GM19395 (cell line): ENCODE measurements at regions not wholly inside any gene's neighbourhood (a gene's known extent, or its start where the extent isn't known, plus 50 kb on each side); places are given as distances from the start of the nearest gene placed in this dataset.

Experiments
- ATAC-seq: cut with Tn5 transposase; IDR thresholded peaks from one replicate; pipeline ENCODE4 v1.9.1; 2021; ENCODE audit warnings: mild to moderate bottlenecking, moderate library complexity; ENCODE audit not compliant: unreplicated experiment

DNA sequence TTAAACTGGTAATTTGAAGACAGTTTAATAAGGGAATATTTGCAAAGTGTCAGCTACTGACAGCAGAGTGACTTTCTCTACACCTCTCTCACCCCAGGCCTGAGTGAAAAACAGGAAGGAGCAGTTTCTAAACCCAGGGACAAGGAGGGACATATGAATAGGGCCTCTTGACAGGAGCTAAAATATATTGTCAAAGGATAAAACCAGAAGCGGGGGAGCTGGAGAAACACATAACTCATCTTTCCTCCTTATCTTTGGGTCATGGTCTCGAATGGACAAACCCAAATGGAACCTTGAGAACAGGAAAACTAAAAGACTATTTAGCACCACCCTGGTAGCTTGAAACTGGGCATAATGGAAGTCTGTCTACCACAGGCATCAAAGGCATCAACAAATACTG lies 197.5 kb upstream of the FOXA2 start:
- no peak for ATAC-seq

DNA sequence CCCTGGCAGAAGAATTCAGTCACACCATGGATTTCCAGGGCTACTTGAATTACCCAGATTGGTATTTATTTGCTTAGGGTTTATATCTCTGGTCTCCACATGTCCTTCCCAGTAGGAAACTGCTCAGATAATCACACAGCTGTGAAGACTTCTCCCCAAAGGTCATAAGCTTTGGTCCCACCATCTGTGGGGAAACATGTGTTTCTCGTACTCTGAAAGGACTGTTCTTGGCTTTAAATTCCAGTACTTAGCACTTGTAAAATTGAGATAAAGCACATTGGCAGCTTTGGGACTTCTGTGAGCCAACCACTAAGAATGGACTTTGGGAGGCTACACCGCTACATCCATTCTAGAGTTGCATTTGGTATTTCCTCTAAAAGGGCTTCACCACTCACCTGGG lies 205.3 kb upstream of the FOXA2 start:
- ATAC-seq, result no peak

DNA sequence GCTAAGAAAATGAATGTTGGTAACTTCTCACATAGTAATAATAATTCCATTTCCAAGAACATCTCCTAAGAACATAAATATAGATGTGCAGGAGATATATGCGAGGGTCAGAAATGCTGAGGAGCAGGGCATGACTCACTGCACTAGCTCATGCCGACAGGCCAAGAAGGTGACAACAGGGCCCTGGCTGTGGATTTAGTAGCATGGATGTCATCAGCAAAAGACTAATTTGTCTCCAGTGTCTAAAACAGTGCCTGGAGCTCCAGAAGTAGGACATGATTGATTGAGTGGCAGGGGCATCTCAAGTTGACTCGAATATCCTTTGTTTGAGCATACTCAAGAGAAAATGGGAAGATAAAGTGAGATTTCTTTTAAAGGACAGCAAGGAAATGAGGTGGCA lies 207.0 kb upstream of the FOXA2 start:
- ATAC-seq, result no peak

DNA sequence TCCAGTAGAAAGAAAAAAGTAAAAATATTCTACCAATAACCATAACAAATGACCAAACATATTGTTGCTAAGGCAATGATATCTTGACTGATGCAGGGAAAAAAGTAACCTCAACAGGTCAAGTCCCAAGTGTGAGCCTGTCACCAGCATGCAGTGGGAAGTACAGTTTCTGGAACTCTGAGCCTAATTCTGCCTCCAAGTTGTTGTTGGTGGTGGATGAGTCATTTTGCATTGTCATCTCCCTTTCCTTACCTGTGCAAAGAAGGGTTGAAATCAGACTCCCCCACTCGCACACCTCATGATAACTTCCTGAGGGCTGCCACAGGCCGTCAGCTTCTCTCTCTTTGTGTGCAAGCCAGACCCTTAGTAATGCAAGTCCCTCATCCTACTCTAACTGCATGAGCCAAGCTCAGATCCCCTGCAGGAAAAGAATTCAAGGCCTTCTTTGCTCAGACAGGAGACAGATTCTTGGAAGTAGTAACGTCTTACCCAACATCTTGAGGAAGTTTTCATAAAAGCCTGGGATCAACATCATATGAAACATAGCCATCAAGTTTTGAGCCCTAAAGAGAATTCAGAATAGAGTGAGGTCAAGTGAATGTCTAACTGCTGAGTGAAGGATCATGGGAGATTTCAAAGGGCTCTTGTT lies 207.6 kb upstream of the FOXA2 start:
- ATAC-seq, result no peak

GRCh38 chr20:22794200-22794599 lies 209.8 kb upstream of the FOXA2 start:
- ATAC-seq, result no peak

- ATAC-seq, result no peak
These were observed 211.1 kb upstream of the FOXA2 start for GRCh38 chr20:22795433-22795832.

- no peak for ATAC-seq
These were observed 211.5 kb upstream of the FOXA2 start for GRCh38 chr20:22795871-22796270.

GRCh38 chr20:22796469-22797077 lies 212.2 kb upstream of the FOXA2 start:
- ATAC-seq, result no peak

DNA sequence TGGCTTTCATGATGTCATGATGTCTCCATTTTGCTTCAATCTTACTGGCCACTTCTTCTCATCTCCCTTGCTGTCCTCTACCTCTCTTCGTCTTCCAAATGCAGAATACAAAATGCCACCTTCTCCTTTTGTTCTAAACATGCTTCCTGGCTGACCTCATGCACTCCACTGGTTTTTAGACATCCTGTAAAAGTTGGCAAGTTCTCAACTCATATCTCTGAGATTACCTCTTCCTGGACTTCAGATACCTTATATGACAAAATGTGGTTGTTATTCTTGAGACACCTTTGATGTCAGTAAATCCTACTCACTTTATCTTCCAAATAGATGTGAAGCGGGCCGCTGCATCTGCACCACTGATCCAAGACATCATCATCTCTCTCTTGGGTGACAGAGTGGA lies 212.7 kb upstream of the FOXA2 start:
- no peak for ATAC-seq

GRCh38 chr20:22799687-22800086 lies 215.3 kb upstream of the FOXA2 start:
- no peak for ATAC-seq

DNA sequence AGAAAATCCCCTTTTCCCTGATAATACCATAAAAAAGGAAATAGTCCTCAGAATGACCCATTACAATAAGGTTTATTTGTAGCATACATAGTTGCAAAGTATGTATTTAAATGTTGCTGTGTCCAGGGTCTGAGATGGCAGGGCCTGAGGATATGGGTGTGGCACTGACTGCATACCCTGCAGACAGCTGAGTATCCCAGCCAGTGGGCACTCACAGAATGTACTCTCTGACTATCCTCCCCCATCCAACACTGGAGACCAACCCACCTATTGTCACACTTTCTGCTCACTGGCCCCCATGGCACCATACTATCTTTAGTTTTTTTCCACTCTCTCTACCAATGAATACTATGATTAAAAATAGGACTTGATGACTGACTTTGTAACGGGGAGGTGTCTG lies 215.8 kb upstream of the FOXA2 start:
- no peak for ATAC-seq

DNA sequence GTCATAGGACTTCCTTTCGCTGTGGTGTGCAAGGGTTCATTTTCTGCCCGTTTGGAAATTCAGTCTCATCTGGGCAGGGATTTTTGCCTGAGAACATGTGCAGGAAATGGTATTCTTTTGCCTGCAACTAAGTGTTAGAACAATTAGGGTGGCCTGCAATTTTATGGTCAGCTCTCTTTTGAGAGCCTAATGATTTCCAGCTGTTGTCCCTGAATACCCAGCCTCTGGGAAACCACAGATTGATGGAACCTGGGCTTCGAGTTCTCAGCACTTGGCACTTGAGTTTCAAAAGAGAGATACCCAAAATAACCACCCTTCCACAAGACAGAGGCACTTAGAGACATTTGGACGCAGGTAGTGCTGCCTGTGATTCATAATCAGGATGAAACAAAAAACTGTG lies 217.2 kb upstream of the FOXA2 start:
- ATAC-seq, result no peak

DNA sequence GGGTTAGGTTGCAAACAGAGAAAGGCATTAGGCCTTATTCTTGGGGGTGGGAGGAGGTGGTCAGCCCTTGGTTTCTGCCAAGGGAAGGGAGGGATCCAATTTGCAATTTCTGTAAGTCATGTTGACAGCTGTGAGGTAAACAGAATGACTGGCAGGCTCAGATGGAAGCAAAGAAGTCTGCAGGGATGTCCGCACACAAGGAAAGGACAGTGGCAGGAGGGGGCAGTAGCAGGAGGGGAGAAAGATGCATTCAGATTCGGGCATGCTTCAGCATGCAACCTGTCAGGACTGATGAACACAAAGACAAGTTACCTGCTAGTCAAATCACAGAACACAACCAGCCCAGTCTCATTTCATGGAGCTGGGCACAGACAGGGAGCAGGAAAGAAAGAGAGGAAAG lies 217.9 kb upstream of the FOXA2 start:
- no peak for ATAC-seq

DNA sequence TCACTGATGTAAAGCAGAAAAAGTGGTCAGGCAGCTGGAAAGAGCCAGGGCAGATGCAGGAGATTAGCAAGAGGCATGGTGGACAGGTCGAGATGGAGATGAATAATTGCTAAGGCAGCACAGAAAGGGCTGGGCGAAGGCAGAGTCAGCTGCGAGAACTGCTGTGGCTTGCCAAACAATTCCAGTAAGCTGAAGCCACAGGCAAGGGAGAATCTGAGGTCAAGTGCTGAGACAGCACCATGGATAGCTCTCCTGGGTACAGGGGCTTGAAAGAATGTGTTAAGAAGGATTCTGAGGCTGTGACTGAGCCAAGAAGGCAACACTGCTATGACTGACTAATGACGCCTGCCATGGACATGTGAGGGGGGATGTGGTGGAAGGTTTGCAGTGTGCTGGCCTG lies 220.8 kb upstream of the FOXA2 start:
- ATAC-seq, result no peak

- no peak for ATAC-seq
These were observed 221.6 kb upstream of the FOXA2 start for GRCh38 chr20:22805996-22806395.

DNA sequence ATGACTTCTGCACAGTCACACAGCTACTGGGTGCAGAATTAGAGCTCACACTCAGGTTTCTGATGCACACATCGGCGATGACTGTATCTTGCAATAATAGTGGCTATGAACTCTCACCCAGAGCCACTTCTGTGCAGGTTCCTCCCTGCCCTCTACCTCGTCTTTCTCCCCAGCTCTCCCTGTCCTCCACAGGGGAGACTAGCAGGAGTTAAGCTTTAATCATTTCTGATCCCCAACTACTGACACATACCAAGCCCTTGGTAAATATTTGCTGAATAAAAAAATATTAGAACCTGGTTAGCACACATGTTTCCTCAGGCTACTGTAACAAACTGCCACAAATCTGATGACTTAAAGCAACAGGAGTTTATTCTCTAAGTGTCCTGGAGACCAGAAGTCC lies 222.7 kb upstream of the FOXA2 start:
- ATAC-seq, result no peak

GRCh38 chr20:22807646-22808244 lies 223.4 kb upstream of the FOXA2 start:
- no peak for ATAC-seq

GRCh38 chr20:22808628-22809027 lies 224.3 kb upstream of the FOXA2 start:
- ATAC-seq, result no peak

GRCh38 chr20:22810030-22810429 lies 225.1 kb upstream of the SSTR4 start:
- ATAC-seq, result no peak

- ATAC-seq, result no peak
These were observed 224.2 kb upstream of the SSTR4 start for GRCh38 chr20:22810626-22811569.

- no peak for ATAC-seq
These were observed 220.5 kb upstream of the SSTR4 start for GRCh38 chr20:22814471-22815205.
